ENCODE measurements at regions not wholly inside any gene's neighbourhood (a gene's known extent, or its start where the extent isn't known, plus 50 kb on each side); places are given as distances from the start of the nearest gene placed in this dataset.

DNA sequence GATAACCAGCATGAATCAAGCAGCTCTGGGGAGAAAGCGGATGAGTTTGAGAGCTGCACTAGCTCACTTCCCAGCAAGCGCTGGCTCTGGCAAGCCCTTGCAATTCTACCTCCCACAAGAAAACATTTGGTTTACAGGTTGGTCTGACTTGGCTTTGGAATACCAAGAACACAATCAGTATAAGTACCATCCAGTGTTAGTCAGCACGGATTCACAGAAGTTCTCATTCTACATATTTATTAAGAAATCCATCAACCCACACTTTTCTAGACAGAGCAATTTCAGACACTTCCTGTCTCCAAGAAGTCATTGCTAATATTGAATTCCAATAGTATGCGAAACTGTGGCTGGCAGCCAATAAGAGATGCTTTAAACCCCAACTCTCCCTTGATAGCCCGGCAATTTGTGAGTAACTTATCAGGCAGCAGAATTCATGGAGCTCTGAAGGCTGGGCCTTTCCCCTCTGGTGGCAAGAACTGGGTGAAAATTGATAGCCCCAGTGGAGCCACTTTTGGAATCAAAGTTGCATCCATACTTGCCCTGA, 59.4 kb upstream of the WASF3 start:
- TF ChIP-seq, protein P1, sequence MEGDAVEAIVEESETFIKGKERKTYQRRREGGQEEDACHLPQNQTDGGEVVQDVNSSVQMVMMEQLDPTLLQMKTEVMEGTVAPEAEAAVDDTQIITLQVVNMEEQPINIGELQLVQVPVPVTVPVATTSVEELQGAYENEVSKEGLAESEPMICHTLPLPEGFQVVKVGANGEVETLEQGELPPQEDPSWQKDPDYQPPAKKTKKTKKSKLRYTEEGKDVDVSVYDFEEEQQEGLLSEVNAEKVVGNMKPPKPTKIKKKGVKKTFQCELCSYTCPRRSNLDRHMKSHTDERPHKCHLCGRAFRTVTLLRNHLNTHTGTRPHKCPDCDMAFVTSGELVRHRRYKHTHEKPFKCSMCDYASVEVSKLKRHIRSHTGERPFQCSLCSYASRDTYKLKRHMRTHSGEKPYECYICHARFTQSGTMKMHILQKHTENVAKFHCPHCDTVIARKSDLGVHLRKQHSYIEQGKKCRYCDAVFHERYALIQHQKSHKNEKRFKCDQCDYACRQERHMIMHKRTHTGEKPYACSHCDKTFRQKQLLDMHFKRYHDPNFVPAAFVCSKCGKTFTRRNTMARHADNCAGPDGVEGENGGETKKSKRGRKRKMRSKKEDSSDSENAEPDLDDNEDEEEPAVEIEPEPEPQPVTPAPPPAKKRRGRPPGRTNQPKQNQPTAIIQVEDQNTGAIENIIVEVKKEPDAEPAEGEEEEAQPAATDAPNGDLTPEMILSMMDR (optimal IDR thresholded peaks at IDR 0.05 in 1 of 3, IDR thresholded peaks at IDR 0.05 in 1 of 3, conservative IDR thresholded peaks at IDR 0.05 in 1 of 3; ENCODE audit: extremely low read depth in 1 of 3, insufficient read depth in 2 of 3, low read length in 3 of 3): no peak
- no peak for TF ChIP-seq EZH2 (IDR thresholded peaks at IDR 0.05; ENCODE audit: low read length)
